Glutamatergic neuron (in vitro differentiated cells): ENCODE measurements at regions not wholly inside any gene's neighbourhood (a gene's known extent, or its start where the extent isn't known, plus 50 kb on each side); places are given as distances from the start of the nearest gene placed in this dataset.

Experiments
- DNase-seq: peaks from one replicate; pipeline ENCODE4 v3.0.0; 2022
- H3K27ac Mint-ChIP-seq: one replicate; pipeline ENCODE4 v1.8.0; 2020; ENCODE audit warnings: mild to moderate bottlenecking, mixed read lengths, inconsistent platforms; ENCODE audit not compliant: unreplicated experiment
- H3K27me3 Mint-ChIP-seq: one replicate; pipeline ENCODE4 v1.8.0; 2020; ENCODE audit warnings: mild to moderate bottlenecking, moderate library complexity, mixed read lengths, inconsistent platforms; ENCODE audit not compliant: unreplicated experiment
- H3K36me3 Mint-ChIP-seq: one replicate; pipeline ENCODE4 v1.8.0; 2020; ENCODE audit warnings: mild to moderate bottlenecking, mixed read lengths, inconsistent platforms; ENCODE audit not compliant: unreplicated experiment
- H3K4me1 Mint-ChIP-seq: one replicate; pipeline ENCODE4 v1.8.0; 2020; ENCODE audit warnings: mild to moderate bottlenecking, low read depth, mixed read lengths, inconsistent platforms; ENCODE audit not compliant: unreplicated experiment
- H3K4me3 Mint-ChIP-seq: one replicate; pipeline ENCODE4 v1.8.0; 2020; ENCODE audit warnings: mild to moderate bottlenecking, mixed read lengths, inconsistent platforms; ENCODE audit not compliant: unreplicated experiment
- H3K9me3 Mint-ChIP-seq: one replicate; pipeline ENCODE4 v1.8.0; 2020; ENCODE audit warnings: mild to moderate bottlenecking, moderate library complexity, mixed read lengths, inconsistent platforms; ENCODE audit not compliant: unreplicated experiment
- CTCF ChIP-seq: fragments of 200-600 bp; sonication (generic); IDR thresholded peaks from one replicate; pipeline ENCODE4 v1.5.0; 2021; ENCODE audit not compliant: partially characterized antibody, unreplicated experiment

- no peak overlapping the region for H3K27ac Mint-ChIP-seq
- no peaks in the 10 kb centered on the region for H3K27me3 Mint-ChIP-seq
- no peak for DNase-seq
- no peaks in the 10 kb centered on the region for H3K36me3 Mint-ChIP-seq
- no peaks in the 10 kb centered on the region for H3K4me1 Mint-ChIP-seq
- H3K4me3 Mint-ChIP-seq = no peak overlapping the region
- no peak for TF ChIP-seq CTCF
- H3K9me3 Mint-ChIP-seq = peaks cover 2% of the 10 kb centered on the region
Observed at GRCh38 chr3:35954413-35954812, 315.1 kb downstream of the ARPP21 start.

GRCh38 chr3:35965908-35966307 is 326.6 kb downstream of the ARPP21 start:
- H3K36me3 Mint-ChIP-seq = no peaks in the 10 kb centered on the region
- no peak for DNase-seq
- no peak overlapping the region for H3K4me3 Mint-ChIP-seq
- H3K27me3 Mint-ChIP-seq = no peaks in the 10 kb centered on the region
- no peaks in the 10 kb centered on the region for H3K9me3 Mint-ChIP-seq
- peak; percentile 23 for TF ChIP-seq CTCF
- H3K4me1 Mint-ChIP-seq = no peaks in the 10 kb centered on the region
- no peak overlapping the region for H3K27ac Mint-ChIP-seq

DNA sequence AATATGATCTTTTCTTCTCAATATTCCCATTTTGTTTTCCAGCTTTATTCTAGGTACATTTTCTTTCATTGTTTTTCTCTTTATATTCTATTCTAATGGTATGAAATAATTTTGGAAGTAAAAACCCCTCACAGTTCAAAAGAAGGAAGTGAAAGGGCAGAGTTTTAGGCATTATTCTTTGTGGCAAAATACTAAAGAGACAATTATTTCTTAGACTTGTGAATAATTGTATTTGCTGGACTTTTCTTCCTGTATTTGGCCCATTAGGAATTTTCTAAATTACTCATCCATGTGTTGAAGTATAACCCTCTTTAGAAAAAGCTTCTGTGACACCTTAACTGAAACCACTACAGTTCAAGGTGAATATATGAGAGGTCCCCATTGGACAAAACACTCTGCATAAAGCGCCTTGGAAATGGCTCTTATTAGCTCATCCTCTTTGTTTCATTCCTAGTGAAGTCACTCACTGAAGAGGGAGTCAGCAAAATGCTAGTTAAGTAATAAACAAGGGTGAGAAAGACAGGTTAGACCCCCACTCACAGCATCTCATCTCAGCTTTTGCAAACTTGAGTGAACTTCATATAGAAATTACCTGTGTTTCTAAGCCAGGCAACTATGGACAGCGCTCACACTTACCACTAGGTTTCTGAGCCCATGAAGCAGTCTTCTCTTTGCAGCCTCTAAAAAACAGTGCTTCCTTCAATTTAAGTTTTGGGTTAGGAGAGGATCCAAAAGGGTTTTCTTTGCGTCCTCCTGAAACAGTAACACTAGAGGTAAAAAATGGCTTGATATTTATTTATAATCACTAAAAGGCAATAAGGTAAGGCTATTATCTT is 327.5 kb downstream of the ARPP21 start:
- Mint-ChIP-seq H3K4me3 (no peak overlapping the region), H3K36me3 (no peaks in the 10 kb centered on the region), H3K27ac (no peak overlapping the region), H3K9me3 (no peaks in the 10 kb centered on the region), H3K27me3 (no peaks in the 10 kb centered on the region), H3K4me1 (no peaks in the 10 kb centered on the region)
- TF ChIP-seq CTCF = no peak
- no peak for DNase-seq

DNA sequence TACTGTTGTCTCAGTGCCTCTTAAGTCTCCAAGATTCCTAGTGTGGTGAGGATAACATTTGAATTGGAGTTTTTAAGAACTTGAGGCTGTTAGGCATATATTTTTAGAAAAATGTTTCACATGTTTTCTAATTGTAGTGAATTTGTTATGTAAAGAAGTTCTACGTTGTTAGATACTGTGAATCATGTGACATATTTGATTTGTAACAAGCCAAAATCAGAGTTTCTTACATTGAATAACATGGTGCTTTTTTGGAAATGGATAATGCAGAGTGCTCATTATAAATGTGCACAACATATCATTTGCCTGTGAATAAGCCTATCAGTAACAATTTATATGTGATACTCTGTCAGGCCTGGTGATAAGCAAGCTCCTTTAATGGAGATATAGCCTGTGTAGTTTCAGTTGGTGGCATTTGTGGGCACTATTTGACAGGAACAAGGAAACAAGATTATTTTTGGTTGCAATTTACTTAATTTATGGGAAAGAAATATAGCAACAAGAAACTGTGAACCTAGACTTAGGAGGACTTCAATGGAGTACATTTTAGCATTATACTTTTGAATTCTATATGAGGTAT is 328.8 kb downstream of the ARPP21 start:
- DNase-seq = no peak
- Mint-ChIP-seq H3K4me3 (no peak overlapping the region), H3K36me3 (no peaks in the 10 kb centered on the region), H3K27ac (no peak overlapping the region), H3K4me1 (no peaks in the 10 kb centered on the region), H3K9me3 (no peaks in the 10 kb centered on the region), H3K27me3 (no peaks in the 10 kb centered on the region)
- TF ChIP-seq CTCF = no peak

DNA sequence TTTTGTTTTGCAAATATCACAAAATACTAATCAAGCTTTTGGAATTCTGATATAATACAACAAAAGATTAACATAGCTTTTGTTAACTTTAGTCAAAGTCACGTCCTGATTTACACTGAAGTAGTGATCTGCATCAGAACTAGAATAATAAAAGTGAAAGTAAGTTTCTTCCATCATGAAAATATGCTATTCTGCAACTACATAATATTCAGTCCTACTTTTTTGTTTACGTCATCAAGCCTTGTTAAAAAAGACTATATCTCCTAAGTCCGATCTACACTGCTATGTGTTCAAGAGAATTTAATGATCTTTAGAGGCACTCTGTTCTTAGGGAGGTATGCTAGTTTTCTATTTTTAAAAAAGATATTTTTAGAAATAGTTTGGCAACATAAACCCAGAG is 330.1 kb downstream of the ARPP21 start:
- H3K27ac Mint-ChIP-seq = no peak overlapping the region
- DNase-seq = no peak
- no peaks in the 10 kb centered on the region for H3K36me3 Mint-ChIP-seq
- peaks cover 3% of the 10 kb centered on the region for H3K27me3 Mint-ChIP-seq
- no peaks in the 10 kb centered on the region for H3K4me1 Mint-ChIP-seq
- H3K9me3 Mint-ChIP-seq = no peaks in the 10 kb centered on the region
- no peak overlapping the region for H3K4me3 Mint-ChIP-seq
- no peak for TF ChIP-seq CTCF
